ENCODE measurements at regions not wholly inside any gene's neighbourhood (a gene's known extent, or its start where the extent isn't known, plus 50 kb on each side); places are given as distances from the start of the nearest gene placed in this dataset.
"Not testable (repeated sequence)": the region's sequence is repeated elsewhere in the genome, so short reads cannot be mapped to it uniquely, and the experiment has no call there.

GRCh38 chr12:107511292-107511691, 174.3 kb upstream of the PWP1 start:
- Mint-ChIP-seq H3K27me3 (peaks cover 16% of the 10 kb centered on the region), H3K9me3 (no peaks in the 10 kb centered on the region), H3K4me1 (peaks cover 13% of the 10 kb centered on the region), H3K4me3 (no peak overlapping the region), H3K27ac (ENCODE audit: low read depth) (no peak overlapping the region), H3K36me3 (ENCODE audit: insufficient read depth) (peaks cover 2% of the 10 kb centered on the region)
- DNase-seq (ENCODE audit: low spot score in 2 of 2) (no peak), ATAC-seq (replicated peaks; ENCODE audit: extremely low read depth, poor library complexity, severe bottlenecking) (no peak)

GRCh38 chr12:107512391-107512790, 173.2 kb upstream of the PWP1 start:
- H3K27ac Mint-ChIP-seq (ENCODE audit: low read depth), result no peak overlapping the region
- ATAC-seq (replicated peaks; ENCODE audit: extremely low read depth, poor library complexity, severe bottlenecking), result no peak
- H3K27me3 Mint-ChIP-seq, result peaks cover 5% of the 10 kb centered on the region
- peaks cover 13% of the 10 kb centered on the region for H3K4me1 Mint-ChIP-seq
- no peaks in the 10 kb centered on the region for H3K9me3 Mint-ChIP-seq
- DNase-seq (ENCODE audit: low spot score in 2 of 2), result no peak
- H3K36me3 Mint-ChIP-seq (ENCODE audit: insufficient read depth), result peaks cover 4% of the 10 kb centered on the region
- H3K4me3 Mint-ChIP-seq, result no peak overlapping the region

- no peak for ATAC-seq (replicated peaks; ENCODE audit: extremely low read depth, poor library complexity, severe bottlenecking)
Observed at GRCh38 chr12:107513184-107513583, 172.4 kb upstream of the PWP1 start.

GRCh38 chr12:107513636-107514400, 171.8 kb upstream of the PWP1 start:
- no peaks in the 10 kb centered on the region for H3K27me3 Mint-ChIP-seq
- no peak for ATAC-seq (replicated peaks; ENCODE audit: extremely low read depth, poor library complexity, severe bottlenecking)
- DNase-seq (ENCODE audit: low spot score in 2 of 2), result no peak

More at GRCh38 chr12:107513184-107513583, 172.4 kb upstream of the PWP1 start:
- DNase-seq (ENCODE audit: low spot score in 2 of 2), result no peak
- peaks cover 13% of the 10 kb centered on the region for H3K4me1 Mint-ChIP-seq
- H3K36me3 Mint-ChIP-seq (ENCODE audit: insufficient read depth), result peaks cover 4% of the 10 kb centered on the region
- H3K9me3 Mint-ChIP-seq, result no peaks in the 10 kb centered on the region
- no peaks in the 10 kb centered on the region for H3K27me3 Mint-ChIP-seq
- H3K4me3 Mint-ChIP-seq, result no peak overlapping the region
- no peak overlapping the region for H3K27ac Mint-ChIP-seq (ENCODE audit: low read depth)

GRCh38 chr12:107514887-107515445, 170.6 kb upstream of the PWP1 start:
- no peak for DNase-seq (ENCODE audit: low spot score in 2 of 2)
- no peak overlapping the region for H3K4me3 Mint-ChIP-seq
- no peak for ATAC-seq (replicated peaks; ENCODE audit: extremely low read depth, poor library complexity, severe bottlenecking)
- no peaks in the 10 kb centered on the region for H3K9me3 Mint-ChIP-seq
- peaks cover 4% of the 10 kb centered on the region for H3K36me3 Mint-ChIP-seq (ENCODE audit: insufficient read depth)
- no peak overlapping the region for H3K27ac Mint-ChIP-seq (ENCODE audit: low read depth)
- H3K4me1 Mint-ChIP-seq, result peaks cover 13% of the 10 kb centered on the region
- no peaks in the 10 kb centered on the region for H3K27me3 Mint-ChIP-seq

More at GRCh38 chr12:107513636-107514400, 171.8 kb upstream of the PWP1 start:
- H3K4me1 Mint-ChIP-seq, result peaks cover 13% of the 10 kb centered on the region
- H3K9me3 Mint-ChIP-seq, result no peaks in the 10 kb centered on the region
- H3K27ac Mint-ChIP-seq (ENCODE audit: low read depth), result no peak overlapping the region
- H3K36me3 Mint-ChIP-seq (ENCODE audit: insufficient read depth), result peaks cover 4% of the 10 kb centered on the region
- H3K4me3 Mint-ChIP-seq, result no peak overlapping the region

- H3K4me1 Mint-ChIP-seq, result peaks cover 13% of the 10 kb centered on the region
- H3K27me3 Mint-ChIP-seq, result no peaks in the 10 kb centered on the region
- no peak for DNase-seq (ENCODE audit: low spot score in 2 of 2)
- ATAC-seq (replicated peaks; ENCODE audit: extremely low read depth, poor library complexity, severe bottlenecking), result no peak
- no peak overlapping the region for H3K4me3 Mint-ChIP-seq
- H3K9me3 Mint-ChIP-seq, result no peaks in the 10 kb centered on the region
- H3K27ac Mint-ChIP-seq (ENCODE audit: low read depth), result no peak overlapping the region
- H3K36me3 Mint-ChIP-seq (ENCODE audit: insufficient read depth), result peaks cover 4% of the 10 kb centered on the region
Observed at GRCh38 chr12:107515446-107515958, 170.1 kb upstream of the PWP1 start.

GRCh38 chr12:107517816-107518215, 167.8 kb upstream of the PWP1 start:
- not testable (repeated sequence) for DNase-seq (ENCODE audit: low spot score in 2 of 2); H3K36me3 Mint-ChIP-seq (ENCODE audit: insufficient read depth); H3K4me3 Mint-ChIP-seq; H3K27me3 Mint-ChIP-seq; ATAC-seq (replicated peaks; ENCODE audit: extremely low read depth, poor library complexity, severe bottlenecking); H3K9me3 Mint-ChIP-seq; H3K27ac Mint-ChIP-seq (ENCODE audit: low read depth)
- peaks cover 13% of the 10 kb centered on the region for H3K4me1 Mint-ChIP-seq

DNA sequence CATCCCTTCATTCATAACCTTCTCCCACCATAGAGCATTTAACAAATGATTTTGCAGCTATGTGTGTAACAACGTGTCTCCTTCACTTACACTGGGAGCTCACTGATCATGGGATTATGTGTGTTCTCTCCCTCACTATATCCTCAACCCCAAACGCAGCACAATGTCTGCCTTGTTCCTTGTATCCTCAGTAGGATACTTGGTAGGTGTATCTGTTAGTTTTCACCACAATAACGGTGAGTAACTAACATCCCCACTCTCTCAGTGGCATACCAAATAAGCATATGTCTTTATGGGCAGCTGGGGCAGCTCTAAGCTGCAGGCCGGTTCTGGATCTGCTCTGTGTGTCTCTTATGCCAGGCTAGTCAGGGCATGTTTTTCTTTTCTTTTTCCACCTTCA, 166.7 kb upstream of the PWP1 start:
- Mint-ChIP-seq H3K9me3 (peaks cover 6% of the 10 kb centered on the region), H3K27ac (ENCODE audit: low read depth) (no peak overlapping the region), H3K4me3 (no peak overlapping the region), H3K4me1 (peaks cover 6% of the 10 kb centered on the region), H3K36me3 (ENCODE audit: insufficient read depth) (peaks cover 6% of the 10 kb centered on the region), H3K27me3 (no peaks in the 10 kb centered on the region)
- DNase-seq (ENCODE audit: low spot score in 2 of 2) (no peak), ATAC-seq (replicated peaks; ENCODE audit: extremely low read depth, poor library complexity, severe bottlenecking) (no peak)

GRCh38 chr12:107519906-107520859, 165.4 kb upstream of the PWP1 start:
- Mint-ChIP-seq H3K27ac (ENCODE audit: low read depth) (no peak overlapping the region), H3K9me3 (peaks cover 6% of the 10 kb centered on the region), H3K36me3 (ENCODE audit: insufficient read depth) (peaks cover 6% of the 10 kb centered on the region), H3K27me3 (no peaks in the 10 kb centered on the region), H3K4me3 (no peak overlapping the region), H3K4me1 (peaks cover 6% of the 10 kb centered on the region)
- no peak for ATAC-seq (replicated peaks; ENCODE audit: extremely low read depth, poor library complexity, severe bottlenecking)
- no peak for DNase-seq (ENCODE audit: low spot score in 2 of 2)

DNA sequence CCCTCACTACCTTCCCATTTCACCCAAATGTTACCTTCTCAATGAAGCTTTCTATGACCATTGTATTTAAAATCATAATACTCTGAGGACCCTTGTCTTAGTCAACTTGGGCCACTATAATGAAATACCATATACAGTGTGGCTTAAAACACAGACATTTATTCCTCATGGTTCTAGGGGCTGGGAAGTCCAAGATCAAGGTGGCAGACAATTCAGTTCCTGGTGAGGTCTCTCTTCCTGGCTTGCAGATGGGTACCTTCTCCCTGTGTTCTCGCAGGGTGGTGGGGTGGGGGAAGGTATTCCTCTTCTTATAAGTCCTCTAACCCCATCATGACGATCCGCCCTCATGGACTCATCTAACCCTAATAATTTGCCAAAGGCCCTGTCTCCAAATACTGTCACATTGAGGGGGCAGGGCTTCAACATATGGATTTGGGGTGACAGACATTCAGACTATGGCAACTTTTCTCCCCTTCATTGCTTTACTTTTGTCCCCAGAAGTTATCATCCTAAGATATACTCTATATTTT, 163.7 kb upstream of the PWP1 start:
- Mint-ChIP-seq H3K36me3 (ENCODE audit: insufficient read depth) (peaks cover 2% of the 10 kb centered on the region), H3K27me3 (no peaks in the 10 kb centered on the region), H3K4me1 (no peaks in the 10 kb centered on the region), H3K27ac (ENCODE audit: low read depth) (no peak overlapping the region), H3K4me3 (no peak overlapping the region), H3K9me3 (peaks cover 6% of the 10 kb centered on the region)
- ATAC-seq (replicated peaks; ENCODE audit: extremely low read depth, poor library complexity, severe bottlenecking), result no peak
- no peak for DNase-seq (ENCODE audit: low spot score in 2 of 2)

DNA sequence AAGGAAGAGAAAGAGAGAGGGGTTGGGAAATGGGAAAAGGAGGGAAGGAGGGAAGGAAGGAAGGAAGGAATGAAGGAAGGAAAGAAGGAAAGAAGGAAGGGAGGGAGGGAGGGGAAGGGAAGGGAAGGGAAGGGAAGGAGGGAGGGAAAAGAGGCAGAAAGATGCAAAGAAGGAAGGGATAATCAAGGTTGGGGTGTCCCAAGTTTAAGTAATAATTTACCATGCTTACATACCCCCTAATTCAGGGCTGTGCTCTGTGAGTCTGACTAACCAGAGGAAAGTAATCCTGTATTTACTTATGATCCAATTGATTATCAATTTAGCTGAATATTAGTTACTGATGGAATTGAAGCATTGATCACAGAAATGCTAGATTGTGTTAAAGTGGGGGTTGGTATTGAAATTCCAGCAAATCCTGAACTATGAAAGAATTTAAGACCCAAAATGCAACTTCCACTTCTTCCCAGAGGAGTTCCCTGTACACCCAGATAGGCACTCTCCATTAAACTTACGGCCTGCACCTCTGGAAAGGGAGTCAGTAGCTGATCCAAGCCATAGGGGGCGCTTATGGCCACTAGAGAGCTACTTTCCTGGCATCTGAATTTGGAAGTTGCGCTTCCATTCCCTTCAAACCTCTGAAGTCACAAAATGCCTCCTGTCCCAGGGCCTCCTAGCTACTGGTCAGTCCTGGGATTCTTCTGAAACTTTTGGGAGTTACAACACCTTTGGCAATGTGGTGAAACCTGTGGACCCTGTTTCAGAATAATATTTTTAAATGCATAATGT, 162.7 kb upstream of the PWP1 start:
- ATAC-seq (replicated peaks; ENCODE audit: extremely low read depth, poor library complexity, severe bottlenecking) (no peak), DNase-seq (ENCODE audit: low spot score in 2 of 2) (no peak)
- Mint-ChIP-seq H3K27me3 (no peaks in the 10 kb centered on the region), H3K36me3 (ENCODE audit: insufficient read depth) (peaks cover 2% of the 10 kb centered on the region), H3K27ac (ENCODE audit: low read depth) (no peak overlapping the region), H3K9me3 (peaks cover 6% of the 10 kb centered on the region), H3K4me3 (no peak overlapping the region), H3K4me1 (no peaks in the 10 kb centered on the region)

Data from central memory CD8-positive, alpha-beta T cell (primary cell).